GM18507 (cell line): ENCODE measurements at regions not wholly inside any gene's neighbourhood (a gene's known extent, or its start where the extent isn't known, plus 50 kb on each side); places are given as distances from the start of the nearest gene placed in this dataset.
"Not testable (repeated sequence)": the region's sequence is repeated elsewhere in the genome, so short reads cannot be mapped to it uniquely, and the experiment has no call there.

Experiments used
- DNase-seq: peaks from one replicate; pipeline ENCODE4 v3.0.0; 2011; ENCODE audit warnings: low read depth; ENCODE audit not compliant: insufficient read length; ENCODE audit errors: extremely low spot score
- FAIRE-seq: peaks from 2 replicates; lab custom pipeline; 2011; peaks lifted over from hg19 to GRCh38; lab: Jason Lieb, UNC

GRCh38 chr4:110365761-110366160 is 110.2 kb upstream of the ENPEP start:
- DNase-seq (no peak), FAIRE-seq (no peak)

- DNase-seq (no peak), FAIRE-seq (no peak)
Observed at GRCh38 chr4:110364911-110365520, 110.9 kb upstream of the ENPEP start.

DNA sequence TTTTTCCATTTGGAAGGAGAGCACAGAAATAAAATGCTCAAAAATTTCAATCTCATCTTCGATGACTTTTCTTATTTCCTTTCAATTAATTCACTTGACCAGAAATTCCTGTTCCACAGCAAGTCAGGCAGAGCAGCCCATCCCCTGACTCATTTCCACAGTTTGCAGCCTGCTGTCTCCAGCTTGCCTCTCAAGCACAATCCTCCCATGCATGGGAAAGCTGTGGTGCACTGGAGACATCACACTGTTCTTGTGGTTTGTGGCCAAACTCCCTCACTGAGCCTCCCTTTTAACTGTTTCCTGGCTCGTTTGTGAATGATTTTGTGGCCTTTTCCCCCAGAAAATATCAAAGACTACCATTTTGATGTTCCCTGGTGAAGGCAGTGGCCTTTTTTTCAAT is 114.0 kb upstream of the ENPEP start:
- DNase-seq (no peak), FAIRE-seq (no peak)

GRCh38 chr4:110359076-110359475 is 116.9 kb upstream of the ENPEP start:
- no peak for DNase-seq

DNA sequence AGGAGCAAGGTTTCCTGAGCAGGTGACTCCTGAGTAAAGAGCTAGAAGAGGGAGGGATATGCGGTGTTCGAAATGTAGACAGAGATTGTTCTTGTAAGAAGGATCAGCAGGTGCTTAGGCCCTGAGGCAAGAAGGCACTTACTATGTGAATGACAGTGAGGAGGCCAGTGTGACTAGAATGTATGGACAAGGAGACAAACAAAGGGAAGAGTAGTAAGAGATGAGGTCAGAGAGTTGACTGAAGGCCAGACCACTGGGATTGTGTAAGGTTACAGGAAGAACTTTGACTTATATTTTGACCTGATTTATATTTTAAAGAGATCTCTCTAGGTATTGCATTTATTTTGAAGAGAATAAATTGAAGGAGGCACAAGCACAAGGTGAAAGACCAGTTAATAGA is 118.4 kb upstream of the ENPEP start:
- no peak for FAIRE-seq
- DNase-seq, result no peak

More at GRCh38 chr4:110359076-110359475, 116.9 kb upstream of the ENPEP start:
- no peak for FAIRE-seq

GRCh38 chr4:110354460-110354859 is 121.5 kb upstream of the ENPEP start:
- DNase-seq, result no peak

DNA sequence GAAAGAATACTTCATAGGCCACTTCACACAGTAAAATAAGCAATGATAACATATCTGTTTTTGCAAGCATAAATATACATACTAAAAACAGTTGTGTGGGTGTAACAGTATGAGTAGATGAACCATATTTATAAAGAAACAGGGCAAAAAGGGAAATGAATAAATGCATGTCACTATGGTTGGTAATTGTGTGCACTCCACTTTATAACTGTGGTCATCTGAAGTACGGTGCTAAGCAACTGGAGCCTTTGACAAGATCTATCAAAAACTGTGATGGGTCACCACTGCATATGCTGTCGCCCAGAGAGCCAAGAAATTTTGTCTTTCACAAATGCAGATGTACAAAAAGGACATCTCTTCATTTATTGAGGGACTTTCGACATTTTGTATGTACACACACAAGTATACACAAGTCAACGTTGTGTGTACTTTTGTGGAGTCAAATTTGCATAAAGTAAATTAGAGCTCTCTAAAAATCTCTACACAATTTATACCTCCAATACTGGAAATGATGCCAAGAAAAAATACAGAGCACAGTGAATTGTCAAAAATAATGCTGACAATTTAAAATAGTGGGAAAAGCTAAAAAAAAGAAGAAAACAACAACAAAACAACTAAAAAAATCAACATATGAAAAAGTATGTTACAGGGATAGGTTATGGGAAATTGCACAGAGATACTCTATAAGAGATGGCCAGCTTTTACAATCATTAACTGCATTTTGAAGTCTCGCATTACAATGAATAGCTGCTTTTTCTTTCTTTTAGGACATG is 123.1 kb upstream of the ENPEP start:
- no peak for DNase-seq
- no peak for FAIRE-seq

More at GRCh38 chr4:110354460-110354859, 121.5 kb upstream of the ENPEP start:
- no peak for FAIRE-seq

DNA sequence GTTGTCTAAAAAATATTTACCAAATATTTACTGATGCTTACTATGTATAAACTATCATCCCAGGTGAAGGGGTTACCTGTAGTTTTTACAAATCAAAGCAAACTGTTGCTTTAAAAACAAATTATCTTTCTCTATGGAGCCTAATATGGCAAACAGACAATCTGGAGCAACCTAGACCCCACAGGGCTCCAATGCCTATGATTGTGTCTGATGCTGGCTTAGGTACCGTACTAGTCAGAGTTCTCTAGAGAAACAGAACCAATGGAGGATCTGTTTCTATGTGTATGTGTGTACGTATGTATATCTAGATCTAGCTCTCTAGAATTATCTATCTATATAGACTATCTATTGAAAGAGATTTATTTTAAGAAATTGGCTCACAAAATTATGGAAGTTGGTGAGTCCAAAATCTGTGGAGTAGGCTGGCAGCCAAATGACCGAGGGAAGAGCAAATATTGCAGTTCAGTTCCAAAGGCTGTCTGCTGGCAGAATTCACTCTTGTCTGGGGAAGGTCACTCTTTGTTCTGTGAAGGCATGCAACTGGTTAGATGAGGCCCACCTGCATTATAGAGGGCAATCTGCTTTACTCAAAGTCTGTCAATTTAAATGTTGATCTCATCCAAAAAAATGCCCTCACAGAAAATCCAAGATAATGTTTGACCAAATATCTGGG is 127.1 kb upstream of the ENPEP start:
- DNase-seq (no peak), FAIRE-seq (no peak)

DNA sequence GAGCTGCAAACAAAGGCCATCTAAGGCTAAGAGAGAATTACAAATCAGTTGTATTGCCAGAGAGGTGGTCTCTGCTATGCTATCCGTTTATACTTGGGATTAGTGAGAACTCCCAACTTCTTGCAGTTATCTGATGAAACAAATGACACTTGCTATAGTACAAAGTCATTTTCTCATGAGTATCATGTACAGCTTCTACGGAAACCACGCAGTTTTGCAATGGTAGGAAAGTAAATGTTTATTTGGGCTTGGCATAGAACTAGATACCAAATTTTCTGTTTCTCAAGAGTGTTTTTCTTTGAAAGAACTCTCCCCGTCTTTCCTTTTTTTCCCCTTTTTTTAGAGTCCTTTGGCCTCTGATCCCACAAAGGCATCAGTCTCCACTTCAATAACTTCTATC is 128.2 kb upstream of the ENPEP start:
- FAIRE-seq (no peak), DNase-seq (no peak)

GRCh38 chr4:110344165-110344564 is 131.8 kb upstream of the ENPEP start:
- DNase-seq (no peak), FAIRE-seq (no peak)

- no peak for FAIRE-seq
- DNase-seq, result no peak
Observed at GRCh38 chr4:110343534-110343933, 132.4 kb upstream of the ENPEP start.

GRCh38 chr4:110341118-110341517 is 134.8 kb upstream of the ENPEP start:
- DNase-seq, FAIRE-seq: not testable (repeated sequence)

- FAIRE-seq, result no peak
- DNase-seq, result no peak
Observed at GRCh38 chr4:110335399-110335798, 137.0 kb upstream of the ELOVL6 start.

DNA sequence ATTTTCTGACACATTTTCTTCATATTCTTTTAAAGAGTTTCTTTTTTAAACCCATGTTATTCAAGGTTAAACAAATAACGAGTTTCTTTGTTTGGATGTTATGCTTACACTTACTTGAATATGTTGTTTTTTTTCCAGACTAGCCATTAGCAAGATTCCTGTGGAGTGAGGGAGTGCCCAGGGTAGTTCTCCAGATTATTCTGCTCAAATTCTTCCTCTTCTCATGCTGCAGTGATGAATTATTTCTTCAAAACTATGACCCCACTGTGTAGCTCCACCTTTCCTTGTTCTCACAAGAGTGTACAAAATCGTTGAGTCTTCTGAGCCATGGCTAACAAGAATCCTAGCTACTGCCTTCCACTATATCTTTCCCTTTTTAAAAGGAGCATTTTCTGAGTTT is 134.1 kb upstream of the ELOVL6 start:
- FAIRE-seq, result no peak
- DNase-seq, result no peak

- FAIRE-seq, DNase-seq: not testable (repeated sequence)
Observed at GRCh38 chr4:110326426-110326825, 128.0 kb upstream of the ELOVL6 start.

DNA sequence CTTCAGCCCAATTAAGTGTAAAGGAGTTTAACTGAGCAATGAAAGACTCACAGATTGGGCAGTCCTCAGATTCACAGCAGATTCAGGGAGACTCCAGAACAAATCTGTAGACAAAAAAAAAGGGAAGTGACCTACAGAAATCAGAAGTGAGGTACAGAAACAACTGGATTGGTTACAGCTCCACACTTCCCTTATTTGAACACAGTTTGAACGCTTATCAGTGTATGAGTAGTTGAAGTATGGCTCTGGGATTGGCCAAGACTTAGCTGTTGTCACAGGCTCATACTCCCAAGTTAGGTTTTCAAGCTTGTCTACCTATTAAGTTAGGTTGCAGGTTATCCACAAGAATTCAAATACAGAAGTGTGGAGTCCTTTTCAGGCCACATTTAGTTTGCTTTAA is 112.4 kb upstream of the ELOVL6 start:
- FAIRE-seq (peak; percentile 35), DNase-seq (no peak)

DNA sequence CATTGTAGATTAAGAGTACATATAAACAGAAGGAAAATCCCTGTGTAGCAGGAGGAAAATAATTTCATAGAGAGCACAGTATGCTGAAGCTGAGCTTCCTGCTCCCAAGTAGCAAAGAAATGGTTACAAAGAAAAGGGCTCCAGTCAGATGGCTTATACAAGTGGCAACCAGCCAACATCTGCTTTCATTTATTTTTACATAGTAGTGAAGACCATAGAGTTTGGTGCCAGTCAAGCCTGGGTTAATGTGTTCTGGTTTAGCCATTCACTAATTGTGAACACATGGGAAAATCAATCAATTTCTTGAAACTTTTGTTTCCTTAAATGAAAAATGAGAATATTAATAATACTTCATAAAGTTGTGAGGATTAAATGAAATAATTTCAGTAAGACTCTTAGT is 111.3 kb upstream of the ELOVL6 start:
- no peak for FAIRE-seq

DNA sequence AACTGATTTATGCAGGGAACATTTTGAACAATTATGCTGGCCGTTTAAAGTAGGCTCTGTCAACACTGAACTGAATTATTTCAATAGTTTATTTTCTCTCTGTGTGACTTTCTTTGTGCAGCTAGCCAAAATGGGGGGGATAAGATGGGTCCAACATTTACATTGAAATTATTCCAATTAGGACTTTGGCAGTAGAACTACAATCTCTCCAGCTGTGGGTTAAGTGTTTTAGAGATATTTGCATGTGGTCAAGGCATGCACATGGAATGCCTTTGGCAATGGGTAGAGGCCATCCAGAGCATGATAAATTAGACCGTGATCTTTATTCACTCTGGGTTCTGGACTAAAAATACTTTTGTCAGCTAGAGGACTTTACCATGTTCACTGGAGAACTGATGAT is 107.9 kb upstream of the ELOVL6 start:
- DNase-seq (no peak), FAIRE-seq (no peak)

More for the DNA sequence above, 111.3 kb upstream of the ELOVL6 start:
- no peak for DNase-seq

DNA sequence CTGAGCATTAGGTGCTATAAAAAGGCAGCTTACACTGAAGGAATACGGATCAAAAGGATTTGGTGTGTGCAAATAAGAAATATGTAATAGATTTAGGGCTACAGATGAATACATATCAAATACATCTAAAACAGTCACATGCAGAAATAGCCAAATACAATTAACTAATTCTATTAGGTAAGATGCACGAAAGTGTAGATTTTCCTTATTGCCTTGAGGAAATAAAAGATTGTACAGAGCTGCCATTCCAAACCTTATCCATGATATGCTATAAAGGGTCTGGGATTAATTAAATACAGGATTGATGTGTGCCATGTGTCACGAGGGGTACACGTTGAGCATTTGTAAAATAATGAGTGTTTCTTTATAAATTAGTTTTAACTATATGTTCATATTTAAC is 107.0 kb upstream of the ELOVL6 start:
- DNase-seq (no peak), FAIRE-seq (no peak)

DNA sequence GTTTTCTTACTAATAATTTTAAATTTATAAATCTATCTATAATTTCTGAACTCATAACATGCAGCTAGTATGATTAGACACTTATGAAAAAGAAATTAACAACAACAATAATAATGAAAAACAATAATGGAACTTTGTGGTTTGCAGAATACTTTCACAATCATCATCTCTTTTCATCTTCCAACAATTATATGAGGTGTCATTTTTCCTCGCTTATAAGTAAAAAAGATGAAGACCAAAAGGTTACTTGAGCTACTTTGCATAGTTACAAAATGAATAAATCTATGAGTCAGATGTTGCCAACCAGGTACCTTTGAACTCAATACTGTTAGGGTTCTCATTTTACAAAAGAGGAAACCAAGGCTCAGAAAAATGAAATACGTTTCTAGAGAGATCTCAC is 98.5 kb upstream of the ELOVL6 start:
- FAIRE-seq, result peak; percentile 18

GRCh38 chr4:110294165-110294564 is 95.8 kb upstream of the ELOVL6 start:
- DNase-seq (no peak), FAIRE-seq (no peak)

More for the DNA sequence above, 98.5 kb upstream of the ELOVL6 start:
- DNase-seq, result no peak
